HG02973 (cell line): ENCODE measurements at regions not wholly inside any gene's neighbourhood (a gene's known extent, or its start where the extent isn't known, plus 50 kb on each side); places are given as distances from the start of the nearest gene placed in this dataset.
"Not testable (repeated sequence)": the region's sequence is repeated elsewhere in the genome, so short reads cannot be mapped to it uniquely, and the experiment has no call there.

Experiments
- ATAC-seq: cut with Tn5 transposase; IDR thresholded peaks from one replicate; pipeline ENCODE4 v1.9.1; 2021; ENCODE audit warnings: moderate library complexity; ENCODE audit not compliant: unreplicated experiment

DNA sequence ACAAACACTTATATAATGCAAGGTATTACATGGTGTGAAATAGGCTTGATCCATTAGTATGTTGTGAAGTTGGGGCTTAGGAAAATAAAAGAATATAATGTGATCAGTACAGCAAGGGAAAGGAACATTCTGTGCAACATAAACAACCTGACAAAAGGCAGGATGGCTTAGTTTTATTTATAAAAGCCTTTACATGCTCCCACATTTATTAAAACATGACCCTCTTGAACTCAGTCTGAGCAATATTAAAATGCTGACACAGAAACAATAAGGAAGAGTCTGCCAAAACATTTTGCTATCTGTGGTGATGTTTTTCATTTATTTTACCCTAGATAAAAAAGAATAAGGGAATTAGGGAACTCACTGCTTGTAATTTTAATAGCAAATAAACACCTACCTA is 519.7 kb downstream of the PCDH7 start:
- ATAC-seq: no peak

- ATAC-seq: no peak
Measured at GRCh38 chr4:31241504-31242106, 521.4 kb downstream of the PCDH7 start.

DNA sequence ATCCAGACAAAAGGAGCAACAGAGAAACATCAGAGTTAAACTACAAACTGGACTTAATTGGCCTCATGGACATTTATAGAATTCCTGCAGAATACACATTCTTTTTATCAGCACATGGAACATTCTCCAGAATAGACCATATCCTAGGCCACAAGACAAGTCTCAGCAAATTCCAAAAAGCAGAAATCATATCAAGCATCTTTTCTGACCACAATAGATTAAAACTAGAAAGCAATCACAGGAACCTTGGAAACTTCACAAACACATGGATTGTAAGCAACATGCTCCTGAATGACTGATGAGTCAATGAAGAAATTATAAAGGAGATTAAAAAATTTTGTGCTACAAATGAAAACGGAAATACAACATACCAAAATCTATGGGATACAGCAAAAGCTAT is 526.7 kb downstream of the PCDH7 start:
- no peak for ATAC-seq

GRCh38 chr4:31259119-31259518 is 539.0 kb downstream of the PCDH7 start:
- ATAC-seq: no peak

DNA sequence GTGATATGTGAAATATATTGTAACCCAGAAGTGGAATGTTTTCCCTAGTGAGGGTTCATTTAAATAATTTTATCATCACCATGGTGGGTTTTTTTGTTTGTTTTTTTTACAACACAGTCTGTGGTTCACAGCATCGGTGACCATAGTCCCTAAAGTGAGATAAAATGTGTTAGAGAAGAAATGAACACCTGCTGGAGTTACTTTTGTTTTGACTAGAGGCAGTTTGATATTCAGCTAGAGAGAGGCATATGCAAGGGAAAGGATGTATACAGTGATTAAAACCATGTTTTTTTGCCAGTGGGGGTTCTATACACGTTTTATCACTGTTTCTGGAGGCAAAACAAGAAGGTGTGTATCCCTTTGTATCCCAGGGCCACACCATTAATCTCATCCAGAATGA is 541.5 kb downstream of the PCDH7 start:
- ATAC-seq: no peak

DNA sequence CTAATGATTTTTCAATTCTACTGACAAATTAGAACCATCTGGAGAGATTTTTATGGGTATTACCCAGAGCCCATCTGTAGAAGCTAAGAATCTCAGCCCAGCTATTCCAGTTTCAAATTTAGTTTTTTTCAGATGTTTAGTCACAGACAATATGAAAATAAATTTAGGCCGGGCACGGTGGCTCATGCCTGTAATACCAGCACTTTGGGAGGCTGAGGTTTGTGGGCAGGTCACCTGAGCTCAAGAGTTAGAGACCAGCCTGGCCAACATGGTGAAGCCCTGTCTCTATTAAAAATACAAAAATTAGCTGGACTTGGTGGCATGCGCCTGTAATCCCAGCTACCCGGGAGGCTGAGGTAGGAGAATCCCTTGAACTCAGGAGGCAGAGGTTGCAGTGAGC is 545.9 kb downstream of the PCDH7 start:
- not testable (repeated sequence) for ATAC-seq

- no peak for ATAC-seq
Measured at GRCh38 chr4:31272331-31273061, 552.3 kb downstream of the PCDH7 start.

DNA sequence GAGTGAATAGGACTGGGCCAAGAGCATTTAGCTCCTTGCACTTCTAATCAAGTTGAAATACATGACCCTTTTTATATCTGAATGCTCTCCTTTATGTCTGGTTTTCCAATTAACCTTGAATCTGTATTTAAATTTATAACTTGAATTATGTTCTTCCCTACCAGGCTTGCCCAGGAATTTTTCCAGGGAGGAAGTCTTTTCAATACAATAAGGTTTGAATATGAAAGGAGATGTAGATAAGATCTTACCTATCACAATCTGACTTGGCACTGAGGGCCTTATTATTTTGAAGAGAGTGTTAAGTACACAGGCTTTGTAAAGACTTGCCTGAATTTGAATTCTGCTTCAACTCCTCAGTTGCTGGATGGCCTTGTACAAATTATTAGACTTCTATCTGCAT is 555.7 kb downstream of the PCDH7 start:
- no peak for ATAC-seq

- ATAC-seq: no peak
Measured at GRCh38 chr4:31283679-31284078, 563.5 kb downstream of the PCDH7 start.

DNA sequence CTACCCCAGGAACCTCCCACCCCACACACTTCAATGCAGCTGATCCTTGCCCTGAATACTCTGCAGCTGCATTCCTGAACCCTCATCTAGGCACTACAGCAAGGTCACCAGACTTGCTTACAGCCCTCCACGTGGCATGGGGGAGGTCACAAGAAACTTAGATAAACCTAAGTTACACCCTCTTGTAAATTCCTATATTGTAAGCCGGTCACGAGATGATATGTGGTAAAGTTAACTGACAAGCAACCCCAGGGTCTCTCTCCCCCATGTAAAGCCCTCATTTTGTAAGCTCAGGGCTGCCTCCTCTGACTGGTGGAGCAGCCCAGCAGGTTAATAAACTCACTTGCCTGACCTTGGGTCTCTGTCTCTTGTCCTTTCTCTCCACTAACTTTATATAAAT is 570.7 kb downstream of the PCDH7 start:
- ATAC-seq: peak; percentile 18

DNA sequence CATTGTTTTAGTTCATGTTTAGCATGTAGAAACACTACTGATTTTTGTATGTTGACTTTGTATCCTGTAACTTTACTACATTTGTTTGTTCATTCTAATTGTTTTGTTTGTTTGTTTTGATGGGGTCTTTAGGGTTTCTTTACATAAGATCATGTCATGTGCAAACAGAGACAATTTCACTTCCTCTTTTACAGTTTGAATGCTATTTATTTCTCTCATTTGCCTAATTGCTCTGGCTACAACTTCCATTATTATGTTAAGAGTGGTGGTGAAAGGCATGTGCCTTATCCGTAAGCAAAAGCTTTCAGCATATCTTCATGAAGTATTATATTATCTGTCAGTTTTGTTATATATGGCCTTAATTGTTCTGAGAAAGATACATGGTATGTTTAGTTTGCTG is 571.1 kb downstream of the PCDH7 start:
- ATAC-seq: peak; percentile 78

- no peak for ATAC-seq
Measured at GRCh38 chr4:31294655-31295480, 574.7 kb downstream of the PCDH7 start.

GRCh38 chr4:31298737-31299136 is 578.6 kb downstream of the PCDH7 start:
- ATAC-seq: no peak

GRCh38 chr4:31307029-31307428 is 586.9 kb downstream of the PCDH7 start:
- ATAC-seq: no peak

GRCh38 chr4:31324814-31325213 is 604.6 kb downstream of the PCDH7 start:
- ATAC-seq: no peak

GRCh38 chr4:31325300-31325699 is 605.1 kb downstream of the PCDH7 start:
- ATAC-seq: no peak

DNA sequence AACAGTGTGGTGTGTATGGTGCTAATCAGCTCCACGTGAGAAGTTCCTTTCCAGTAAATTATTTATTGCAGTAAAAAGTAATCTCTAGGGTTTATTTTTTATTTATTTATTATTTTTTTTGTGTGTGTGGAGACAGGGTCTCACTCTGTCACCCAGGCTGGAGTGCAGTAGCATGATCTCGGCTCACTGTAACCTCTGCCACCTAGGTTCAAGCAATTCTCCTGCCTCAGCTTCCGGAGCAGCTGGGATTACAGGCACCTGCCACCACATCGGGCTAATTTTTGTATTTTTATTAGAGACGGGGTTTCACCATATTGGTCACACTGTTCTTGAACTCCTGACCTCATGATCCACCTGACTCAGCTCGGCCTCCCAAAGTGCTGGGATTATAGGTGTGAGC is 606.9 kb downstream of the PCDH7 start:
- no peak for ATAC-seq

- no peak for ATAC-seq
Measured at GRCh38 chr4:31328932-31329331, 608.8 kb downstream of the PCDH7 start.

- ATAC-seq: no peak
Measured at GRCh38 chr4:31334086-31334910, 614.1 kb downstream of the PCDH7 start.

- ATAC-seq: no peak
Measured at GRCh38 chr4:31338000-31338399, 617.8 kb downstream of the PCDH7 start.
